ENCODE measurements at regions not wholly inside any gene's neighbourhood (a gene's known extent, or its start where the extent isn't known, plus 50 kb on each side); places are given as distances from the start of the nearest gene placed in this dataset.

DNA sequence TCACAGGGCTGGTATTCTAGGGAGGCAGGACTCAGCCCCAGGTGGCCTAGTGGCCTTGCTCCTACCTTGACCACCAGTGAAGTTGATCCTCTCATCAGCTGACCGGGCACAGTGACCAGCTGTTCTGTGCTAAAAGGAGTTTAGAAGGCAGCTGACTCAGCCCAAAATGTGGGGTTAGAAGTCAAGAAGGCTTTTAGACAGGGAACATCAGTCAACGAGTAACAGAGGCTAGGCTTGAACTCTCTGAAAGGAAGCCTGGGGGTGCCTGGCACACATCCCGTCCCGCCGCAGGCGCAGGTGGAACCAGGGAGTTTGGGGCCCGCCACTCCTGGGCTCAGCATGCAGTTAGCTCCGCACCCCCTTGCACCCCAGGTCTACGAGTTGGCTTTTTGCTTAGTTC, 114.9 kb upstream of the SLC45A1 start:
- no peak for DNase-seq (ENCODE audit: low read depth)

DNA sequence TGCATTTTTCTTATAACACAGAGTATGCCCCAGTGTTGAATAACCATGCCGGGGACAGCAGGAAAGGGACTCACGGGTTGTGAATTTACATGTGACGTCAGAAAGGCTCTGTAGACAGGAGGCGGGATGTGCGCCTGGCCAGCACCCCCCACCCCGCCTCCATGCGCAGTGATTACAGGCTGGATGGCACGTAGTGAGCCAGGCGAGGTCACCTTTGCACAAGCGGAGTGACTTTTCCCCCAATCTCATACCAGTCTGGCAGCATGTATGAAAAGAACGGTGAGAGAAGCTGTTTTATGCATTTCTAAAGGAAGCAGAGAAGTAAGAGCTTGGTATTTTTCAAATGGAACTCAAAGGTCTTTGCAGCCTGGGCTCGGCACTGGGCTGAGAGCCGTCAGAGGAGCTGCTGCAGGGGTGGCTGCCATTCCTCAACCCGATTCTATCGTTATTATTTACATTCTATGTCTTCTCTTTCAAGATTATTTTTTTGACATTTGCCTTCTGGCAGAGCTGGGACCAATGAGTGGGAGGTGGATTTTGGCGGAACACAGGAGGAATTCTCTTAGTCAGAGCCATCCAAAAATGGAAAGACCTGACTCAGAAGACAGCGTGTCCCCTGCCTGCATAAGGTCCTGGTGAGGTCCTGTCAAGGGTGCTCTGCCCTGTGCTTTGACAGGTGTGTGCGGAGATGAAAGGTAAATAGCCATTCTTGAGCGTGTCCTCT, 115.6 kb upstream of the SLC45A1 start:
- DNase-seq (ENCODE audit: low read depth), result no peak

DNA sequence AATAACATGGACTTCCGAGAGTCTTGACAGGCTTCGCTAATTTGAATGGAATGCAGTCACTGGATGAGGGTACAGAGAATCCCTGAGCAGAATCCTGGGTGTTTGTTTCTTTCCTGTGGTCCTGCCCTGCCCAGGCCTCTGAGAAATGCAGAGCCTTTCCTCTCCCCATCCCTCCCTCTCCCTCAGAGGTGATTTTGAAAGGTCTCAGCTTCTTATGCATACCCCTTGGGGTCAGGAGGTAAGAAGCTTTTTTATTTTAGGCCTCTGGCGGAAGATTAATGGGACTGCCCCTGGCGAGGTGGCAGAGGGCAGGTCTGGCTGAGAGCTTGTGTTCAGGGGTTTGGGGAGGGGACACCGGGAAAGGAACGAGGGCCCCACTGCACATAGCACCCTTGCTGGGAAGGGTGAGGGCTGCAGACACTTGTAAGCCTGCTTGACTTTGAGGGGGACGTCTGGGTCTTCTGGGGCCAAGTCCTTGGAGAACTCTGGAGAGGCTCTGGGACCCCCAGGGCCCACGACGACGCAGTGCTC, 116.5 kb upstream of the SLC45A1 start:
- no peak for DNase-seq (ENCODE audit: low read depth)

DNA sequence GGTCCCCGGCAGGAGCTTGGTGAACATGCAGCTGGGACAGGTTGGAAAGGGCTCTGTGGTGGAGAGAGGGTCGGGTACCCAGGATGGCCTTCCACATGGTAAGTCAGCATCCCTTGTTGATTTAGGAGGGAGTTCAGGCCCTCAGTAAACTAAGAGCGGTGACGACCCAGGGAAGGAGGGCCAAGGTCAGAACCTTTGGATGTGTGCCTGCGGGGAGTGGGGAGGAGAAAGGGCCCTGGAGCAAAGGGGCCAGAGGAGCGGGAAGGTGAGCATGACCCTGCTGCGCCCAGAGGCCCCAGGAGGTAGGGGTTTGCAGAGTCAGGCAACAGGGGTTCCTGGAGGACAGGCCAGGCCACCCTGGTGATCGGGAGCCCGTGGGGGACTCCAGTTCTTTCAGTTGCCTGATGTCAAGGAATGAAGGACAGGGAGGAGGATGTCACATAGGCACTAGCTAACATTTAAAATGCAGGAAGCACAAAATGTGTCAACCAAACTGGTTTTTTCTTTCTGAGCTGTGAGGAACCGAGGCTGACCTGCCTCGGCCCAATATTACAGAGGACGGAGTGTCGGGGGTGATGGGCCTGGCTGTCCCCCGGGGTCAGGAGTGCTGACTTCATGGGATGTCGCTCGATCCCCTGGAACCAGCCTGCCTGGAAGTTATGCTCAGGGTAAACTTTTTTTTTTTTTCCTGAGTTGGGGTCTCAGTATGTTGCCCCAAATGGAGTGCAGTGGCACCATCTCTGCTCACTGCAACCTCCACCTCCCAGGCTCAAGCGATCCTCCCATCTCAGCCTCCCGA, 117.4 kb upstream of the SLC45A1 start:
- no peak for DNase-seq (ENCODE audit: low read depth)

DNA sequence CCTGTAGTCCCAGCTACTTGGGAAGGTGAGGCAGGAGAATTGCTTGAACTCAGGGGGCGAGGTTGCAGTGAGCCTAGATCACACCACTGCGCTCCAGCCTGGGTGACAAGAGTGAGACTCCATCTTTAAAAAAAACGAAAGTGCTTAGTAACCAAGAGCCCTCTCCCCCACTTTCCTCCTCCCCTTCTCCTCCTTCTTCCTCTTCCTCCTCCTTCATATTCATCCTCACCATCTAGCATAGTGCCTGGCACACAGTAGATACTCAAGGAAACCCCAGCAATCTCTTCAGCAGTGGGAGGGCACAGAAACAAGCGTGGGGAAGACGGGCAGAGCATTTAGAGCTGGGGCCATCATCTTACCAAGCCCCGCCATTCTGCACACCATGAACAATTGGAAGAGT, 119.4 kb upstream of the SLC45A1 start:
- no peak for DNase-seq (ENCODE audit: low read depth)

DNA sequence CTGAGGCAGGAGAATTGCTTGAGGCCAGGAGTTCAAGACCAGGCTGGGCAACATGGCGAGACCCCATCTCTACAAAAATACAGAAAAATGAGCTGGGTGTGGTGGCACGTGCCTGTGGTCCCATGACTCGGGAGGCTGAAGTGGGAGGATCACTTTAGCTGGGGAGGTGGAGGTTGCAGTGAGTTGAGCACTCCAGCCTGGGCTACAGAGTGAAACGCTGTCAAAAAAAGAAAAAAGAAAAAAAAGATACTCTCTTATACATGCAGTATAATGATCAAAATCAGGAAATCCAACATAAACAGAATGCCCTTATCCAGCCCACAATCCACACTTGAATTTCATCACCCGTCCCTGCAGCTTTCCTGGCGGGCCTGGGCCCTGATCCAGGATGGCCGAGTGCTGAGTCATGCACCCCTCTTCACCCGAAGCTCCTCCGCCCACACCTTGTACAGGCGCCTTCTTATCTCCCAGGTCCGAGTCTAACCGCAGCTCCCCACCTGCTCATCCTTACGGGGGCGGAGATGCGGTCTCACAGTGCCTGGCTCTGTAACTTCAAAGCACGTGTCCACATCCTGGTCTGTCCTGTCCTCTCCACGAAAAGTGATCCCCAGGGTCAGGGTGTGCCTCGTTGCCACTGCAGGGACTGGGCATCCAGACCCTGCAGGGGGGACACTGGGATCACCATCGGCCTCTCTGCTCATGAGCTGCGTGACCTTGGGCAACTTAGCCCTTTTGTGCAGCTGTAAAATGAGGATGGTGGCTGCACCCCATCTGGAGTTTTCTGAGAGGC, 120.2 kb upstream of the SLC45A1 start:
- DNase-seq (ENCODE audit: low read depth), result peak; percentile 22

DNA sequence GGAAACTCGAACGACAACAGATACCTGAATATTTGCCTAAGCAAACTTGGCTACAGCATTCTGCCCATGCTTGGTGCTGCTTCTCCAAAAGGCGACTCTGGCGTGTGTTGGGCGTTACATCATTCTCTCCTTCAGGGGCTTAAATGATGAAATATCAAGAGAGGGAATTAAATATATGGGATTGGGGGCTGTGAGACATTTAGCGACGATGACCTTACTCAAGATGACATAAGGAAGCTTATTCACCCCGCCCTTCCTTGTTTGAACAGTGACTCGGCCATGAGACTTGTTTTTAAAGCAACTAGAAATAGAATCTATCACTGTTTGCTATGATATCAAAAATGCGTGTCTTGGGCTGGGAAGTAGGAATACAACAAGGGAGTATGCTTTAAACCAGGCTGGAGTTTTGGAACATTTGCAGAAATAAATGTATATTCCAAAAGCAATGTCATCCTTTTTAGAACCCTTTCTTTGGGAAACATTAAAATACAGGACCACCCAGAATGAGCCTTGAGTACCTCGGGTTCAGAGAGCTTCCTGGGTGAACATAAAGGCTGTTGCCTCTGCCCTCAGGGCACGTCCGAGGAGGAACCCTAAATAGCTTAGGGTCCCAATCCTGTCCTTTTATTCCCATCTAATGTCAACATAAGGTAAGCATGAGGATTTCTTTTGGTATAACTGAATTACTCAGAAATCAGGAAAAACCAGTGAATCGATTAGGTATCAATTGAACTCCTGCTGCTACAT, 123.3 kb upstream of the SLC45A1 start:
- DNase-seq (ENCODE audit: low read depth), result no peak

DNA sequence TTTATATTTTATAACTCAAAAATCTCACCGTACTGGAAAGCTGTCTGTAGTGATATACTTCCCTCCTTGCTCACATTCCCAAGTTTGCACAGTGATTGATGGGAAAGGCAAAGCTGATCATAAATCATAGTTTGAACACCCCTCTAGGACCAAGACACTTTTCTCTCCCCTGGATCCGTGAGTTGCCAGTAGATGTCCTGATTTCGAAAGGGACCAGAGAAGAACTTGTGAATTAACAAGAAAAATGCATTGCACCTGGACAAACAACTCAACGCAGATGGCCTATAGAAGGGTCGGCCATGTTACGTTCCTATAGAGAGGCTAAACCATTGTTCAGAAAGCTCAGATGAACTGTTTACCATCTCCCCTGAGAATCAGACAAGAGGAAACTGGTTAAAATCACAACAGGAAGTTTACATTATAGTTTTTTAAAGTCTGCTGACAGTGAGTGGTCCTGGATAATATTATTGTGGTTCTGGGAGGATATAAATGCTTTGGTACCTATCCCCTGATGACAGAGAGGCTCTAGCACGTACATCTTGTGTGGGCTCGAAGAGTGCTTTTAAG, 124.0 kb upstream of the SLC45A1 start:
- DNase-seq (ENCODE audit: low read depth), result no peak

DNA sequence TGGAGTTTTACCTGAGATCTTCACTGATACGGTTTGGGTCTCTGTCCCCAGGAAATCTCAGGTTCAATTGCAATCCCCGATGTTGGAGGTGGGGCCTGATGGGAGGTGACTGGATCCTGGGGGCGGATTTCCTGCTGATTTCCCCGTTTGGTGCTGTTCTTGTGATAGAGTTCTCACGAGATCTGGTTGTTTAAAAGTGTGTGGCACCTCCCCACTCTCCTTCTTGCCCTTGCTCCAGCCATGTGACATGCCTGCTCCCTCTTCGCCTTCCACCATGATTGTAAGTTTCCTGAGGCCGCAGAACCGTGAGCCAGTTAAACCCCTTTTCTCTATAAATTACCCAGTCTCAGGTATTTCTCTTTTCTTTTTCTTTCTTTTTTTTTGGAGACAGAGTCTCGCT, 126.4 kb upstream of the SLC45A1 start:
- no peak for DNase-seq (ENCODE audit: low read depth)

DNA sequence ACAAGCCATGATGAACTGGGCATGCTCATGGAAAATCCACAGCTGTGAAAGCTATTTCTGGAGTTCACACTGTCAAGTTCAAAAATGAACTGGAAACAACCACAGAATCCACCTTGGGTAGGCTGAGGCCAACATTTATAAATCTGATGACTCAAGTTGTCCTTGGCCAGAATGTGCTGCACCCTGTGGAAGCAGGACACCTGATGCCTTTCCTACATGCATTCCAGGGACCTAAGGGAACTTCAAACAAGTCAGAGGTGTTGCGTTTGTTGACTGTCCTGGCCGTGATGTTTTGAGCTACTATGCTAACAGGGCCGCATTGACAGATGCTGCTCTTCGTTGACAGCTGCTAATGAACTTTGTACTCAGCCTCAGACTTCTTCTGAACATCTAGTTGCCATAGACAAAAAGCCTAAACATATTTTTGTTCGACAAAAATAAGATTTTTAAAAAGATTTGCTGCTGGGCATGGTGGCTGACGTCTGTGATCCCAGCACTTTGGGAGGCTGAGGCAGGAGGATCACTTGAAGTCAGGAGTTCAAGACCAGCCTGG, 127.9 kb upstream of the SLC45A1 start:
- DNase-seq (ENCODE audit: low read depth), result no peak

DNA sequence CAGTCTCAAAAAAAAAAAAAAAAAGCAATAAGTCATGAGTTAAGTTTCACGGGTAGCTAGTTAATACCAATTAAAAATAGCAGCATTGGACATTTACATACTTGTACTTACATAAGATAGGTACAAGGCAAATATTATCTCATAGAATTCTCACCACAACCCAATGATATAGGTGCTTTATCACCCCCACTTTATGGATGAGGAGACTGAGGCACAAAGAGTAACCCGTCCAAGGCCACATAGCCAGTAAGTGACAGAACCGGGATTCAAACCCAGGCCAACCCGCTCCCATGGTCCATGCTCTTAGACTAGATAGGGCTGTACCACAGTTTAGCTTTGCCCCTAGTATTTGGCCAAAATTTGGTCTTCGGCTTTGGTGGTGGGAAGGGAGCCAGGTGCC, 132.5 kb upstream of the SLC45A1 start:
- no peak for DNase-seq (ENCODE audit: low read depth)

DNA sequence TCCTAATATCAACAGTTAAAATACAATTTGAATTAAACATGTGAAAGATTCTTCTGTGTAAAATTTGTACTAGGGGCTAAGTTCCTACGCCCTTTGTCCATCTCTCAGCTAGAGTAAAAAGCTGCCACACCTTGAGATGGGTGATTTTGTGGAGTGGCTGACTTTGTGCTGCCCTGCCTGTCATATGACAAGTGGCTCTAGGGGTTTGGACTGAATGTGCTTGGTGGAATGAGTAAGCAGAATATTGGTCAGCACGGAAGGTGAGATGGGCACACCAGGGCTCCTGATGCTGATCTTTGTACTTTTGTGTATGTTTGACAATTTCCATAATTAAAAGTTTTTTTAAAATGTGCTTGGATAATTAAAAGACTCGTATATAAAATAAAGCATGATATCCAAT, 133.6 kb upstream of the SLC45A1 start:
- DNase-seq (ENCODE audit: low read depth), result no peak

DNA sequence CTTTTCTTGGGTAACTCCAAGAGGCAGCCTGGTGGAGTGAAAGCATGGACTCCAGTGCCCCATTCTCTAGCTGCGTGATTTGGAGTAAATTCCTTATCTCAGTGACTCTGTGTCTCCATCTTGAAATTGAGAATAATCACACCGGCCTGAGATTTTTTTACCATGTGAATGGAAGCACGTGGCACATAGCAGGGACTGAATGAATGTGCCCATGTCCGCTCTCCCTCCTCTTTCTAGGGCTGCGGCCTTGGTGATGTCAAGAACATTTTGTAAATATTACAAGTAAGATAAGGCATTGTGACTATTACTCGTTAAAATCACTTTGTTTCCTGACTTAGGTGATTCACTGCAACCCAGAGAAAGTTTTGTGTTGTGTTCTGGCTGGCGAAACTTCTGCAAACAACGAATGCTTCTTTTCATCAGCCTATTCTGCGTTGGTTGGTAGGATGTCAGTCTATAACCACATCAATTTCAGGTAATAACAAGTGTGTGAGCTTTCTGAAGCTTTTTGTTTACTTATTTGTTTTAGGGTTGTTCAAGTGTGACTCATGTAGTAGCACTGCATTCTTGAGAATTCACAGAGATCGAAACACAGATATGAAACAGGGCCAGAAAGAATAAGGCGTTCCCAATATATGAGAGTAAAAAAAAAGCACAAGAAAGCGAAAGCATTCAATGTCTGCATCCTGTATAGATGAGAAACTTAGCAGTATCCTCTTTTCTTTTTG, 135.7 kb upstream of the SLC45A1 start:
- DNase-seq (ENCODE audit: low read depth), result no peak

DNA sequence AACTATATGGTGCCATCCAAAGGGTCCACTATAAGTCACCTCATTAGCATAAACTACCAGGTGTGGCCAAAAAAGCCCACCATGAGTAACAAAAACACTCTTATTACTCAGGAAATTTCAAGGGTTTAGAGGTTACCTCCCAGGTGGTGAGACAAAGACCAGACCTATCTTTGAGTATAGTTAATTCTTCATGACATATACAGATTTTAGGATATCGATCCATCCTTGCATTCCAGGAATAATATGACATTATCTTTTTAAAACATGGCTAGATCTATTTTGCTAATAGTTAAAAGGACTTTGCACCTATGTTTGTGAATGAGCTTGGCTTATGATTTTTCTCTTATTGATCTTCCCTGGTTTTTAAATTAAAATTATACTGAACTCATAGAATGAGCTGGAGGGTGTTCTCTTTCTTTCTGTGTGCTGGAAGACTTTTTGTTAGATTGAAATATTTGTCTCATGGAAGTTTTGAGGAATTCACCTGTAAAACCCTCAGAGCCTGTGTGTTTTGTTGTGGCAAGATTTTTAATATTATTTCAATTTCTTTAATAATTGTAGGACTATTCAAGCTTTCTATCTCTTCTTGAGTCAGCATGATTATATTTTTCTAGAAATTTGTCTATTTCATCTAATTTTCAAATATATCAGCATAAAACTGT, 138.7 kb upstream of the SLC45A1 start:
- DNase-seq (ENCODE audit: low read depth), result no peak

DNA sequence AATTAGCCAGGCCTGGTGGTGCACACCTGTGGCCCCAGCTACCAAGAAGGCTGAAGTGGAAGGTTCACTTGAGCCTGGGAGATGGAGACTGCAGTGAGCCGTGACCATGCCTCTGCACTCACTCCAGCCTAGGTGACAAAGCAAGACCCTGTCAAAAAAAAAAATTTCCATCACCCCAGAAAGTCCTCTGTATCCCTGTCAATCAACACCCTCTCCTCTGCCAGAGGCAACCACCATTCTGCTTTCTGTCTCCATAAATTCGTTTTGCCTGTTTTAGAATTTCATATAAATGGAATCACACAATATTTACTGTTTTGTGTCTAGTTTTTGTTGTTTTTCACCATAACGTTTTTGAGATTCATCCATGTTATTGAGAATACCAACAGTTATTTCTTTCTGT, 141.6 kb upstream of the SLC45A1 start:
- DNase-seq (ENCODE audit: low read depth), result no peak

DNA sequence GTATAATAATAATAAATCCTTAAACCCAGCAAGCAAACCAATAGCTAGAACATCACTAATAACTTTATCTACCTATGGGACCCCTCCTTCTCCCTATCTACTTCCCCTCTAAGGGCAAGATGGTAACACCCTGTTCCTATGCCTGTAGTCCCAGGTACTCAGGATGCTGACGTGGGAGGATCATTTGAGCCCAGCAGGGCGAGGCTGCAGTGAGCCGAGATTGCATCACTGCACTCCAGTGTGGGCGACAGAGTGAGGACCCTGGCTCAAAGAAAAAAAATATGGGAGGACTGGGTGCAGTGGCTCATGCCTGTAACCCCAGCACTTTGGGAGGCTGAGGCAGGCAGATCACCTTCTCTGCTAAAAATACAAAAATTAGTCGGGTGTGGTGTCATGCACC, 143.1 kb upstream of the SLC45A1 start:
- no peak for DNase-seq (ENCODE audit: low read depth)

DNA sequence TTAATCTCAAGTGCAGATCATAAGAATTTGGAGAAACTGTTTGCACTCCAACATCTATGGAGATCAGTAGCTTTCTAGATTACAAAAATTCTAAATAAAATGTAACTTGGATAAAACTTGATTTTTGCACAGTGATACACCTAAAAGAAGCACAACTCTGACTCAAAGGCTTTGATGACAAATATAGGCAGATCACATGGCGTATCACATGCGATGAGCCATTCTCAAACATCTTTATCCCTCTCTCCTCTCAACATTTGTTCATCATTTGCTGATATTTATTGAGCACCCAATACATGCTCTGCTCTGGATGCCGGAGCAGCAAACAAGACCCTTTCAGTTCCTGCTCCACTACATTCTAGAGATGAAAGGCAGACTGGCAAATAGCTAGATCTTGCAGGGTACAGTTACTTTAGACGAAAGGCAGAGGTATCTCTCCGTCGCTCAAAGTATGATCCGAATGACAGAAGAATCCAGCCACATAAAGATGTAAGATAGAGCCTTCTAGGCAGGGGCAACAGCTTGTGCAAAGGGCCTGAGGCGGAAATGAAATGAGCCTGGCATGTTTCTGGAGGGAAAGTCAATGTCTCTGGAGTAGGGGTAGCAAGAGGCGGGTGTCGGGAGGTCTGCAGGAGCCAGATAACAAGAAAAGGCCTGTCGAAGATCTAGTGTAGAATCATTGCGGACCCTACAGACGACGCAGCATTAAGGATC, 145.8 kb upstream of the ERRFI1 start:
- DNase-seq (ENCODE audit: low read depth), result no peak

DNA sequence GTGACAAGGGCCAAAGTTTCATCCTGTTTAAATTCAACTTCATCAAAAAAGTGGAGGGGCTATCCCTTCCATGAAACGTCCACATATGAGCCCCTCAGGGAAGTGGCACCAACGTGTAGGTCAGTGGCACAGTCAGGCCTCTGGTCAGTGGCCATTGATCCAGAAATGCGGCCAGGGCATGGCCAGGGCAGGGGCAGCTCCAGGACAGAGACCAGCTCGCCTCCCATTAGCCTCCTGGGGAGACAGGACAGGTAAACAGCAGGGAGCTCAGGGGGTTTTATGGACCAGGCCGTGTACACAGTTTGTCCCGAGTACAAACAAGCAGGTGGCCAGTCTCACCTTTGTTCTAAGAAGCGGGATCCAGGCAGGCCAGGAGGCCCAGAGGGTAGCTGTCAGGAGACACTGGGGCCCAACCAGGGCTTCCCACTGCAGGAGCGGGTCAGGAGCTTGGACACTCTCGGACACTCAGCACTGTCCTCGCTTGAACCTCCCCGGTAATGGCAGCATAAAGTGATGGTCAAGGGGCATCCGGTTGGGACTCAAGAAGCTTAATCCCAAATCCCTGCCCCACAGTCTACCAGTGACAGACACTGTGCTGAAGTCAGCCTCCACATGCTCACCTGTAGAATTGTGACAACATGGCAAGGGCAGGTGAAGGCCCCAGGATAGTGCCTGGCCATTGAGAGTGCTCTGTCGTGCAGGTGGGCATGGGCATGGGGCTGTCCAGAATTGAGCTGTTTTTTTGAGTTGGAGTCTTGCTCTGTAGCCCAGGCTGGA, 144.1 kb upstream of the ERRFI1 start:
- DNase-seq (ENCODE audit: low read depth), result no peak

Measured in CMK (cell line).